Astrocyte of the spinal cord (primary cell): ENCODE measurements at regions not wholly inside any gene's neighbourhood (a gene's known extent, or its start where the extent isn't known, plus 50 kb on each side); places are given as distances from the start of the nearest gene placed in this dataset.

Experiments used
- DNase-seq: peaks from one replicate; pipeline ENCODE4 v3.0.0; 2011; ENCODE audit warnings: low read depth, low spot score
- H3K4me3 ChIP-seq: 2 replicates; pipeline ENCODE4 v1.5.1; 2011; ENCODE audit warnings: low read depth, mild to moderate bottlenecking, low read length, moderate library complexity
- in situ Hi-C: cut with HindIII; loops from 2 replicates; pipeline ENCODE4 v1.10.0; 2017; ENCODE audit warnings: low sequenced_read_pairs
- TF ChIP-seq, protein P1 (sequence below): IDR thresholded peaks from 2 replicates; pipeline ENCODE4 v1.5.1; 2012; ENCODE audit warnings: low read depth, mild to moderate bottlenecking, low read length, inconsistent platforms

DNA sequence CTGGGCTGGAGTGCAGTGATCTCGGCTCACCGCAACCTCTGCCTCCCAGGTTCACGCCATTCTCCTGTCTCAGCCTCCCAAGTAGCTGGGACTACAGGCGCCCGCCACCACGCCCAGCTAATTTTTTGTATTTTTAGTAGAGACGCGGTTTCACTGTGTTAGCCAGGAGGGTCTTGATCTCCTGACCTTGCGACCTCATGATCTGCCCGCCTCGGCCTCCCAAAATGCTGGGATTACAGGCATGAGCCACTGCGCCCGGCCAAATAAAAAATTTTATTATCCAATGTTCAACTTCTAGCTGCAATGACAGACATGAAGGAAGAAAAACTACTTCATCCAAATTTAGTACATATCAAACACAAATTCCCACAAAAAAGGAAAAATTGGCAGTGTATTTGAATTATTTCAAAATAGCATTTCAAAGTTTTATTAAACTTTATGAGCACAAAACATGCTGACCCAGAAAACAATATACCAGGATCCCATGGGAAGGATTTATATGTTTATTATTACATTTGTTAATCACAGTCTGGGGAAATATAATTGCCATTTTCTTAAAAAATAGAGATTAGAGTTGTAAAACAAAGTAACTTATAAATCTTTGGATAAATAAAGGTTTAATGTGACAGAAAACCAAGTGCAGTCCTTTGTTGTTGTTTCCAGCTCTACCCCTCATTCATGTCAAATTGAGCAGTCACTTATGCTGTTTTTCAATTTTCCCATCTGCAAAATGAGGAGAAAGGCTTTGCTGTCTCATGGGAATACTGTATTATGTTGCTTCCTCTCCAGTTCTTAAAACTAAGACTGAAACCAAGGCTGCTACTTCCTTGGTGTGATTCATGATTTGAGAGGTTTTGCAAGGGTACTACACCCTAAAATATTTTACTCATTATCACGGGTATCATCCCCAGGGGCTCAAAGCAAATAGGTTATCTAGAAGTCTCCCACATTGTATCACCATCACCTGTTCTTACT, 155.2 kb upstream of the AVPR1A start:
- in situ Hi-C loops = no loop called here
- TF ChIP-seq, protein P1, sequence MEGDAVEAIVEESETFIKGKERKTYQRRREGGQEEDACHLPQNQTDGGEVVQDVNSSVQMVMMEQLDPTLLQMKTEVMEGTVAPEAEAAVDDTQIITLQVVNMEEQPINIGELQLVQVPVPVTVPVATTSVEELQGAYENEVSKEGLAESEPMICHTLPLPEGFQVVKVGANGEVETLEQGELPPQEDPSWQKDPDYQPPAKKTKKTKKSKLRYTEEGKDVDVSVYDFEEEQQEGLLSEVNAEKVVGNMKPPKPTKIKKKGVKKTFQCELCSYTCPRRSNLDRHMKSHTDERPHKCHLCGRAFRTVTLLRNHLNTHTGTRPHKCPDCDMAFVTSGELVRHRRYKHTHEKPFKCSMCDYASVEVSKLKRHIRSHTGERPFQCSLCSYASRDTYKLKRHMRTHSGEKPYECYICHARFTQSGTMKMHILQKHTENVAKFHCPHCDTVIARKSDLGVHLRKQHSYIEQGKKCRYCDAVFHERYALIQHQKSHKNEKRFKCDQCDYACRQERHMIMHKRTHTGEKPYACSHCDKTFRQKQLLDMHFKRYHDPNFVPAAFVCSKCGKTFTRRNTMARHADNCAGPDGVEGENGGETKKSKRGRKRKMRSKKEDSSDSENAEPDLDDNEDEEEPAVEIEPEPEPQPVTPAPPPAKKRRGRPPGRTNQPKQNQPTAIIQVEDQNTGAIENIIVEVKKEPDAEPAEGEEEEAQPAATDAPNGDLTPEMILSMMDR = no peak
- no peak for DNase-seq
- H3K4me3 ChIP-seq = no peak overlapping the region

DNA sequence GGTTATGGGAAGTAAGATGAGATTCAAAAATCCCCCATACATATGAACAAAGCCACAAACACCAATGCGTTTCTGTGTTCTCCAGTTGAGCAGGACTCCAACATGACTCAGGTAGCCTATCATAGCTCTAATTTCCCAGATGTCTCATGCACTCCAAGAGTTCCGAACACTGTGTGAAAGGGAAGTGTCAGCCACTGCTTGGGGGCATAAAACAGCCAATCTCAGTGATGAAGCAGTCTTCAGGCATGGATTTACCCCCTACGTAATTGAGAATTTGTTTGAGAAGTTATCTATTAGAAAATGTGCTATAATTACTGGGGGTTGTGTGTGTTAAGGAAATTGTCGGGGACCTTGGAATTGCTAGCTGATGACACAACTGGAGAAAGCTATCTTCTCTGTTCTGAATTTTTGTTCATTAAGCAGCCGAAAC, 153.9 kb upstream of the AVPR1A start:
- TF ChIP-seq, protein P1 = no peak
- DNase-seq = no peak
- no peak overlapping the region for H3K4me3 ChIP-seq
- in situ Hi-C loops = no loop called here

DNA sequence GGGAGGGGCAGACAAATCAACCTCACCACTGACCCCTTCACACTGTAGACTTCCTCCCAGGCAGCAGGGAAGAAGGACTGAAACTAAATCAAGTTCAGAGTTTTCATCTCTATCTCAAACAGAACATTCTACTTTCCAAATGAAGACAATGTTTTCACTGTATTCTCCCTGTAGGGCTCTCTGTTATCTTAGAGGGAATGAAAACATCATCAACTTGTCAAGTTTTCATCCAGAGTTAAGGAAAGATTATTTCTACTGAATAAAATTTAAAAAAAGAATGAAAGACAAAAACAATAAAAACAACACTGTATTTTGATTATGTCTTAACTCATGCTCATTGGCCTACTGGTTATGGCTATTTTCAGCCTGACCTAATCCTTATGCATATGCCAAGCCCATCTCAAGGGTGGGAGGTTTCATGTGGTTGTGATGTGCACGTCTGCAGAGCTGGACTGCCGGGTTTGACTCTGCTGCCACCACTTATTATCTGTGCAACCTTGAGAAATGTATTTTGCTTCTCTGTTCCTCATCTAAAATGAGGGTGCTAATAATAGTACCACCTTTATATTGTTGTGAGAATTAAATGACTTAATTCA, 152.0 kb upstream of the AVPR1A start:
- no peak for DNase-seq
- H3K4me3 ChIP-seq = no peak overlapping the region
- TF ChIP-seq, protein P1 = no peak
- in situ Hi-C loops = no loop called here

DNA sequence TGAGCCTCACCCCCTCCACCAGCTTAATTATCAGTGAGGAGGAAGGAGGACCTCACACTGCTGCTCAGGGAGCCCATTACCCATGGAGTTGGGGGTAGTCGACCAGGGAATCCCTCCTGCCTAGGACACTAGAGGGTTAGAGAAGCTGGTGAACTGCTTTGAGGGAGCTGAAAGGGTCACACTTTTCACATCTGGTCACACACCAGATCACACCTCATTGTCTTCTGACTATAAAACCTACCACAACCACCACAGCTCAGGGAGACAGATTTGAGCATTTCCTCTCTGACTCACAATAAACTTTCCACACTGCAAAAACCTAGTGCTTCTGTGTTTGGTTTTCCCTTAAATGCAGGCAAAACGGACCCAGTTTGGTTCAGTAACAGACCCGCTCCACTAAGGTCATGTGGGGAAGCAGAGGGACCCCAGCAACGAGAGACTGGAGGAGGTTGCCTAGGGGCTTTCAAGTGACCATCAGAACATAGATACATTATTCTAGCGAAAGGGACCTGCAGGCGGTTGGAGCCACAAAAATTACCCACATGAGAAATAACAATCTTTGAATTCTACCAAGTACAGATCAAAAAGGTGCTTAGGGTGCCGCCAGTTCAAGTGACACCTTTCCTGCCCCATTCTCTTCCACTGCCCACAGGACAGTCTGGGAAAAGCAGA, 151.4 kb upstream of the AVPR1A start:
- DNase-seq = no peak
- TF ChIP-seq, protein P1 = no peak
- in situ Hi-C loops = no loop called here

DNA sequence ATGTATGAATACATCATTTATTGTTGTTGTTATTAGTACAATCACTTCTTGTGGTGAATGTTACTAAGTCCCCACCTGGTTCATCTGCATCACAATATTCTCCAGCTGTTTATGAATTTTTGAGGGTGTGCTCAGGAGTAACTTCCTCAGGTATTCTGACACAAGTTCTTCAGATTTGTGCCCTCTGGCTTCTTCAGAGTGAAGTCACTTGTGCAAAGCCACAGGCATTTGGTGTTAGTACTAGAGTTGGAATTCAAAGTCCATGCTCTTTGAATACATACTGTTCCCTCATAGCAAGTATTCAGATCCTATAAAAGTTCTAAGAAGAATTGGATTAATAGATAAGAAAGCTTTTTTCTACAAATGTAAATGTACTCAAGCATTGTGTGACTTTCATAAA, 150.3 kb upstream of the AVPR1A start:
- H3K4me3 ChIP-seq = no peak overlapping the region
- in situ Hi-C loops = no loop called here
- peak; percentile 51 for DNase-seq
- TF ChIP-seq, protein P1 = no peak

More for the DNA sequence above, 151.4 kb upstream of the AVPR1A start:
- H3K4me3 ChIP-seq = no peak overlapping the region

DNA sequence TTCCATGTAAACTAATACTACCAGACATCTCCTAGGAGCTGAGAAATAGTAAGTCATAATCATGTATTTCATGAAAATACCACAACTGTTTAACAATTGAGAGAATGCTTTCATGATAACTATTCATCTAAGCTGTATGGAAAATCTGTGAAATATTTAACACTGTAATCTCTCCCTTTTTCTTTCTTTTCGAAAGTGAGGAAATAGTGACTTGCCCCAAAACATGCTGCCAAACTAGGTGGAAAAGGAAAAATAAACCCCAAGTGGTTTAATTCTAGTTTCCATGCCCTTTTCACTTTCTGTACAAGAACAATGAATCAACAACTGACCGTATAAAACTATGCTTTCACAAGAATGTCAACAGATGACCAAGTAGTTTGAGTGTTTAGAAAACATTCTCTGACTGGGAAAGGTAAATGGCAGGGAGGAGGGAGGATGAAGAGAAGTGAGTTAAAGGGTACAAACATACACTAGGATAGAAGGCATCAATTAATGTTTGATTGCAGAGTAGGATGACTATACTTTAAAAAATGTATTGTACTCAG, 147.5 kb upstream of the AVPR1A start:
- H3K4me3 ChIP-seq = no peak overlapping the region
- in situ Hi-C loops = no loop called here
- no peak for DNase-seq
- TF ChIP-seq, protein P1 = no peak
